SK-N-MC (cell line): ENCODE measurements at regions not wholly inside any gene's neighbourhood (a gene's known extent, or its start where the extent isn't known, plus 50 kb on each side); places are given as distances from the start of the nearest gene placed in this dataset.

Experiments used
- EZH2 ChIP-seq: fragments of 200-600 bp; sonication (generic); IDR thresholded peaks from one replicate; pipeline ENCODE4 v1.6.1; 2017; ENCODE audit warnings: antibody characterized with exemption
- POLR2AphosphoS5 ChIP-seq: IDR thresholded peaks from 2 replicates; pipeline ENCODE4 v1.6.1; 2012; ENCODE audit warnings: mild to moderate bottlenecking, low read depth, low read length, borderline replicate concordance

DNA sequence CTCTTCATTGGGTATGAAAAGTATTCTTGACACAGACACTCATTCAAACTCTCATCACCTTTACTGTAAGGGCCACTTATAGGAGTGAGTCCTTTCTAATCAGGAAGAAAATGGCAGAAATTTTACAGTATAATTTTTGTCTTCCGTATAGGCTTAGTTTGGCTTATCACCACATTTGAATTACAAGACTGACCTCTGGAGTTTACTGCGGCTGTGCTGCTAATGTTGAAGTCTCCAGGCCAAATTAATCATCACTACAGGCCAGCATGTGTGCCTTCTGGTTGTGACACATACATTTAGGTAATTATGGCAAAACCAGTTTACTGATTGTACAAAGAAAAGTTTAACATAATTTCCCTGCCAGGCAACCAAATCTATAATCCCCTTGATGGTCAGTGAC lies 753.6 kb upstream of the GCFC2 start:
- no peak for TF ChIP-seq POLR2AphosphoS5
- TF ChIP-seq EZH2 = no peak
